Karpas-422 (cell line): ENCODE measurements at regions not wholly inside any gene's neighbourhood (a gene's known extent, or its start where the extent isn't known, plus 50 kb on each side); places are given as distances from the start of the nearest gene placed in this dataset.

Source experiments
- DNase-seq: peaks from one replicate; pipeline ENCODE4 v3.0.0-alpha.2; 2015
- H2AFZ ChIP-seq: fragments of 200-600 bp; sonication (generic); 2 replicates; pipeline ENCODE4 v1.6.1; 2014; ENCODE audit warnings: antibody characterized with exemption, low read length, mixed read lengths
- H3K27ac ChIP-seq: fragments of 200-600 bp; sonication (generic); 2 replicates; pipeline ENCODE4 v1.5.1; 2014; ENCODE audit warnings: mild to moderate bottlenecking, low read length, moderate library complexity
- H3K27me3 ChIP-seq: fragments of 200-600 bp; sonication (generic); 2 replicates; pipeline ENCODE4 v1.6.1; 2014; ENCODE audit warnings: low read length, mixed read lengths
- H3K36me3 ChIP-seq: fragments of 200-600 bp; sonication (generic); 2 replicates; pipeline ENCODE4 v1.6.1; 2014; ENCODE audit warnings: low read length, mixed read lengths; ENCODE audit not compliant: insufficient read depth
- H3K4me1 ChIP-seq: fragments of 200-600 bp; sonication (generic); 2 replicates; pipeline ENCODE4 v1.6.1; 2014; ENCODE audit warnings: mild to moderate bottlenecking, low read length, mixed read lengths
- H3K4me2 ChIP-seq: fragments of 200-600 bp; sonication (generic); 2 replicates; pipeline ENCODE4 v1.6.1; 2014; ENCODE audit warnings: low read length, low read depth, mild to moderate bottlenecking; ENCODE audit not compliant: poor library complexity, severe bottlenecking
- H3K4me3 ChIP-seq: fragments of 200-600 bp; sonication (generic); 2 replicates; pipeline ENCODE4 v1.5.1; 2014; ENCODE audit warnings: mild to moderate bottlenecking, antibody characterized with exemption, low read length, mixed read lengths
- H3K79me2 ChIP-seq: fragments of 200-600 bp; sonication (generic); 2 replicates; pipeline ENCODE4 v1.6.1; 2014; ENCODE audit warnings: mild to moderate bottlenecking, low read length, mixed read lengths
- H3K9ac ChIP-seq: fragments of 200-600 bp; sonication (generic); 2 replicates; pipeline ENCODE4 v1.6.0; 2014; ENCODE audit warnings: low read length
- H3K9me2 ChIP-seq: fragments of 200-600 bp; sonication (generic), shearing (Covaris generic); replicated peaks from 2 replicates; pipeline ENCODE4 v1.6.0; 2014; ENCODE audit warnings: mild to moderate bottlenecking, low read length, moderate library complexity; ENCODE audit not compliant: insufficient read depth
- H3K9me3 ChIP-seq: fragments of 300-700, 200-600 bp; sonication (generic); 2 replicates; pipeline ENCODE4 v1.6.1; 2014; ENCODE audit warnings: low read length, mixed read lengths
- H4K20me1 ChIP-seq: fragments of 200-600 bp; sonication (generic); 2 replicates; pipeline ENCODE4 v1.6.1; 2014; ENCODE audit warnings: mild to moderate bottlenecking, antibody characterized with exemption, low read length, low read depth; ENCODE audit not compliant: insufficient read depth

GRCh38 chr5:10158886-10159285 is 90.8 kb downstream of the ATPSCKMT start:
- H3K27me3 ChIP-seq = no peaks in the 10 kb centered on the region
- no peaks in the 10 kb centered on the region for H3K79me2 ChIP-seq
- no peaks in the 10 kb centered on the region for H3K36me3 ChIP-seq
- no peak overlapping the region for H3K4me3 ChIP-seq
- DNase-seq = no peak
- no peaks in the 10 kb centered on the region for H4K20me1 ChIP-seq
- H3K9ac ChIP-seq = no peak overlapping the region
- no peak overlapping the region for H2AFZ ChIP-seq
- H3K4me2 ChIP-seq = no peak overlapping the region
- no peaks in the 10 kb centered on the region for H3K9me2 ChIP-seq
- H3K9me3 ChIP-seq = no peaks in the 10 kb centered on the region
- H3K27ac ChIP-seq = no peak overlapping the region
- no peaks in the 10 kb centered on the region for H3K4me1 ChIP-seq

GRCh38 chr5:10157085-10157669 is 92.5 kb downstream of the ATPSCKMT start:
- no peak overlapping the region for H3K4me3 ChIP-seq
- no peaks in the 10 kb centered on the region for H4K20me1 ChIP-seq
- no peak overlapping the region for H2AFZ ChIP-seq
- no peak for DNase-seq
- no peaks in the 10 kb centered on the region for H3K4me1 ChIP-seq
- no peak overlapping the region for H3K27ac ChIP-seq
- H3K79me2 ChIP-seq = no peaks in the 10 kb centered on the region
- H3K9me2 ChIP-seq = no peaks in the 10 kb centered on the region
- no peaks in the 10 kb centered on the region for H3K36me3 ChIP-seq
- H3K9me3 ChIP-seq = no peaks in the 10 kb centered on the region
- H3K4me2 ChIP-seq = no peak overlapping the region
- no peaks in the 10 kb centered on the region for H3K27me3 ChIP-seq
- no peak overlapping the region for H3K9ac ChIP-seq

GRCh38 chr5:10155897-10156667 is 93.6 kb downstream of the ATPSCKMT start:
- H3K27me3 ChIP-seq = no peaks in the 10 kb centered on the region
- no peak for DNase-seq

GRCh38 chr5:10153808-10154537 is 95.7 kb downstream of the ATPSCKMT start:
- Histone ChIP-seq H3K9ac (no peak overlapping the region), H4K20me1 (no peaks in the 10 kb centered on the region), H3K36me3 (no peaks in the 10 kb centered on the region), H3K4me1 (no peaks in the 10 kb centered on the region), H3K9me2 (no peaks in the 10 kb centered on the region), H3K4me3 (no peak overlapping the region), H3K27ac (no peak overlapping the region), H3K27me3 (no peaks in the 10 kb centered on the region), H2AFZ (no peak overlapping the region), H3K79me2 (no peaks in the 10 kb centered on the region), H3K4me2 (no peak overlapping the region), H3K9me3 (no peaks in the 10 kb centered on the region)
- DNase-seq = no peak

More at GRCh38 chr5:10155897-10156667, 93.6 kb downstream of the ATPSCKMT start:
- no peaks in the 10 kb centered on the region for H3K36me3 ChIP-seq
- no peak overlapping the region for H3K4me2 ChIP-seq
- no peaks in the 10 kb centered on the region for H3K9me2 ChIP-seq
- no peaks in the 10 kb centered on the region for H4K20me1 ChIP-seq
- H3K4me1 ChIP-seq = no peaks in the 10 kb centered on the region
- H3K27ac ChIP-seq = no peak overlapping the region
- H3K4me3 ChIP-seq = no peak overlapping the region
- no peak overlapping the region for H2AFZ ChIP-seq
- H3K79me2 ChIP-seq = no peaks in the 10 kb centered on the region
- H3K9ac ChIP-seq = no peak overlapping the region
- no peaks in the 10 kb centered on the region for H3K9me3 ChIP-seq

- Histone ChIP-seq H3K79me2 (no peaks in the 10 kb centered on the region), H3K9me3 (no peaks in the 10 kb centered on the region), H4K20me1 (no peaks in the 10 kb centered on the region), H3K9ac (no peak overlapping the region), H3K4me2 (no peak overlapping the region), H3K27me3 (no peaks in the 10 kb centered on the region), H3K9me2 (no peaks in the 10 kb centered on the region), H3K4me1 (no peaks in the 10 kb centered on the region), H3K36me3 (no peaks in the 10 kb centered on the region), H3K4me3 (no peak overlapping the region), H3K27ac (no peak overlapping the region), H2AFZ (no peak overlapping the region)
- no peak for DNase-seq
These were observed 96.3 kb downstream of the ATPSCKMT start for GRCh38 chr5:10153394-10153793.

- no peak for DNase-seq
- Histone ChIP-seq H3K27me3 (no peaks in the 10 kb centered on the region), H2AFZ (no peak overlapping the region), H3K9me3 (no peaks in the 10 kb centered on the region), H3K27ac (no peak overlapping the region), H3K36me3 (no peaks in the 10 kb centered on the region), H4K20me1 (no peaks in the 10 kb centered on the region), H3K9me2 (no peaks in the 10 kb centered on the region), H3K4me2 (no peak overlapping the region), H3K4me3 (no peak overlapping the region), H3K9ac (no peak overlapping the region), H3K4me1 (no peaks in the 10 kb centered on the region), H3K79me2 (no peaks in the 10 kb centered on the region)
These were observed 98.0 kb downstream of the ATPSCKMT start for GRCh38 chr5:10151656-10152055.

- no peak overlapping the region for H2AFZ ChIP-seq
These were observed 99.8 kb downstream of the ATPSCKMT start for GRCh38 chr5:10149911-10150310.

GRCh38 chr5:10145923-10146401 is 103.7 kb downstream of the ATPSCKMT start:
- H3K9me2 ChIP-seq = no peaks in the 10 kb centered on the region
- H3K27me3 ChIP-seq = no peaks in the 10 kb centered on the region
- H3K36me3 ChIP-seq = no peaks in the 10 kb centered on the region
- H3K27ac ChIP-seq = no peak overlapping the region
- no peak overlapping the region for H3K4me2 ChIP-seq
- H3K9ac ChIP-seq = no peak overlapping the region
- no peak overlapping the region for H2AFZ ChIP-seq
- H3K4me3 ChIP-seq = no peak overlapping the region
- no peaks in the 10 kb centered on the region for H3K79me2 ChIP-seq
- no peaks in the 10 kb centered on the region for H3K4me1 ChIP-seq
- peak; percentile 80 for DNase-seq
- no peaks in the 10 kb centered on the region for H4K20me1 ChIP-seq
- H3K9me3 ChIP-seq = no peaks in the 10 kb centered on the region

More at GRCh38 chr5:10149911-10150310, 99.8 kb downstream of the ATPSCKMT start:
- Histone ChIP-seq H3K9me3 (no peaks in the 10 kb centered on the region), H3K4me2 (no peak overlapping the region), H3K4me1 (no peaks in the 10 kb centered on the region), H3K79me2 (no peaks in the 10 kb centered on the region), H3K9me2 (no peaks in the 10 kb centered on the region), H3K4me3 (no peak overlapping the region), H3K27ac (no peak overlapping the region), H3K9ac (no peak overlapping the region), H3K27me3 (no peaks in the 10 kb centered on the region), H4K20me1 (no peaks in the 10 kb centered on the region), H3K36me3 (no peaks in the 10 kb centered on the region)
- DNase-seq = no peak
